LoVo (cell line): ENCODE measurements at regions not wholly inside any gene's neighbourhood (a gene's known extent, or its start where the extent isn't known, plus 50 kb on each side); places are given as distances from the start of the nearest gene placed in this dataset.
"Not testable (repeated sequence)": the region's sequence is repeated elsewhere in the genome, so short reads cannot be mapped to it uniquely, and the experiment has no call there.

Experiments
- DNase-seq: peaks from one replicate; pipeline ENCODE4 v3.0.0-alpha.2; 2016; ENCODE audit warnings: low spot score

GRCh38 chr4:58360354-58361133 is 1250.4 kb upstream of the IGFBP7 start:
- no peak for DNase-seq

GRCh38 chr4:58359590-58359989 is 1249.4 kb upstream of the IGFBP7 start:
- no peak for DNase-seq

DNA sequence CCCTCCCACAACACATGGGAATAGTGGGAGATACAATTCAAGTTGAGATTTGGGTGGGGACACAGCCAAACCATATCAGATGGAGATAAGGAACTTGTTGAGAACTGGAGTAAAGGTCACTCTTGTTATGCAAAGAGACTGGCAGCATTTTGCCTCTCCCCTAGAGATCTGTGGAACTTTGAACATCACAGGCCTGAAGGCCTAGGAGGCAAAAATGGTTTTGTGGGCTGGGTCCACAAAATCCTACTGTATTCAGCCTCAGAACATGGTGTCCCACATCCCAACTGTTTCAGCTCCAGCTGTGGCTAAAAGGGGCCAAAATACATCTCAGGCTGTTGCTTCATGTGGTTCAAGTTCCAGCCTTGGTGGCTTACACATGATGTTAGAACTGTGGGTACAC is 1247.8 kb upstream of the IGFBP7 start:
- no peak for DNase-seq

- no peak for DNase-seq
Observed at GRCh38 chr4:58325070-58325469, 1214.9 kb upstream of the IGFBP7 start.

DNA sequence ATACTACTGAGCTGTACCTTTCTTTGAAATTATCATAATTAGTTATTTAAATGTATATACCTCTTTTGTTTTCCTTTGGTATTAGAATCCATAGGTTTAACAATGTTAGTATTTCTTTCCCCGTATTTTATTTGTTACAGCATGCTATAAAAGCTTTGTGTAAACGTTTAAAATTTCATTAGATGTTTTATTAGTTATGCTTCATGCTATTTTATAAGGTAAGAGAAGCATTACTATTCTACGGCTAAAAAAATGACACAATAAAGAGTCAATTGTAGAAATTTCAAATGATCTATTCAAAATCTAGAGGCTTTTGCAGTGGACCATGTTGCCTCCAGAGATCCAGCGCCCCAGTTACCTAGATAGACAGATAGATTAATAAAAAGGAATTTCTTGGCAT is 1203.3 kb upstream of the IGFBP7 start:
- DNase-seq = no peak

DNA sequence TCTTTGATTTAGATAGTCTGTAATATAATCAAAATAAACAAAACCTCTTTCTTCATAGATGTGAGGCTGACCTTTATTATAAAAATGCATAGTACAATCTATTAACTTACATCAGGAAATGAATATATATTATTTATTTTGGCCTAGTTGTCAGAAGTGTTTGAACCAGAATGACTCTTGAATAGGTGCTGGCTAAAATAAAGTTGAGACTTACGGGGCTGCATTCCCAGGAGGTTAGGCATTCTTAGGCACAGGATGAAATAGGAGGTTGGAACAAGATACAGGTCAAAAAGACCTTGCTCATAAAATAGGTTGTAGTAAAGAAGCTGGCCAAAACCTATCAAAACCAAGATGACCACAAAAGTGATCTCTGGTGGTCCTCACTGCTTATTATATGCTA is 1193.3 kb upstream of the IGFBP7 start:
- DNase-seq = no peak

DNA sequence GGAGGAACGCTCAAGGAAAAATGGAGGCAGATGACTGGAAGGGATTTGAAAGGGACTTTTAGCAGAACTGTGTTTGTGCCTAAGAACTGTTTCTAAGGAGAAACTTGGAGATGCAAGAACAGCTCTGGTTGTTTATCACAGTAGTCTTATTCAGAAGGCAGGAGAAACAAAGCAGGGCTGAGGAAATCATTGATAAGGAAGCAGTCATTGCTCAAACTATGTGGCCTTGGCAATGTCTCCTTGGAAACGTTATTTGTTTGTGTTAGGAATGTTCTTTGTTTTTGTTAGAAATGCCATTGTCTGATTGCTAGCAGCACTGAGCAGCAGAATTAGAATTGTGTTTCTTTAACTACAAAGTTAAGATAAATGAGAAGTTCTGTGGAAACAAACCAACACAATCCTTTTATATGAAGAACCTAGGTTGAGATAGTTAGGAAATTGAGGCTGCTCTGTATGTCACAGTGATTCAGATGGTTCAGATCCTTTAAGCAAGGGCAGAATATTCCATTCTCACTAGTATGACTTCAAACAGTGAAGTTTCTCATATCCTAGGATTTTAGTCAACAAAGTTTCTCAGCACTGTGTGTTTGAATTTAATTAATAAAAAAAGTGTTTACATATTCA is 1191.3 kb upstream of the IGFBP7 start:
- DNase-seq = no peak

- no peak for DNase-seq
Observed at GRCh38 chr4:58286335-58286734, 1176.2 kb upstream of the IGFBP7 start.

- DNase-seq = not testable (repeated sequence)
Observed at GRCh38 chr4:58280928-58281327, 1170.7 kb upstream of the IGFBP7 start.

DNA sequence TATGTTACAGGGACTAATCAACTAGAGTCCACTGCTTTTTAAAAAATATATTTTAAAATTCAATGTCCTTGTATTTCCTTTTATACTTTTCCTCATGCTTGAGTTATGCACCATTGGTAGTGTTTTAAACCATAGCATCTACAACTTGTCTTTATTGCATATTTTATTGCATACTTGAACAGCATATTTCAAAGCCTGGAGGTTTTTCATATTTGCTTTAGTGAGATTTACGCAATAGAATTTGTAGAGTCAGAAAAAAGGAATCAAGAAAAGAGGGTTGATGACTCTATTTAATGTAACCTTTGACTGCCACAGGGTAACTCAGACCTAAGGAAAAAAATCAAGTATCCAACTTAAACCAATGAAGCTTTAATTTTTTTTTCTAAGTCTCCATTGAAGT is 1165.7 kb upstream of the IGFBP7 start:
- DNase-seq = no peak

GRCh38 chr4:58274553-58274952 is 1164.4 kb upstream of the IGFBP7 start:
- DNase-seq = no peak

DNA sequence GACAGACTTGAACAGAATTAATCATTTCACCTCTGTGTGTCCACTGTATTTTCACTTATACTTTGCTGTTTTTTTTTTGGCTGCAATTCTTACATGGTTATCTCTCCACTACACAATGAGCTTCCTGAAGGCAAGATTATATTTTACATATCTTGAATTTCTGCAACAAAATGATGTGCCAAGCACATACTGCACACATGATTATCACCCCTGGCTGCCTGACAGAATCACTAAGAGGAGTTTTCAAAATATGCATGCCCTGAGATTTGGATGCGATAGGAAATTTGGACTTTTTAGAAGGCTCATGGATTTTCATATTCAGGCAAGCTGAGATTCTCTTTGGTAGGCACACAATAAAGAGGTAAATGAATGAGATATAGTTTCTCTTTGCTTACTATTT is 1162.1 kb upstream of the IGFBP7 start:
- no peak for DNase-seq

- DNase-seq = no peak
Observed at GRCh38 chr4:58265734-58266133, 1155.5 kb upstream of the IGFBP7 start.

- DNase-seq = no peak
Observed at GRCh38 chr4:58261526-58261925, 1151.3 kb upstream of the IGFBP7 start.

DNA sequence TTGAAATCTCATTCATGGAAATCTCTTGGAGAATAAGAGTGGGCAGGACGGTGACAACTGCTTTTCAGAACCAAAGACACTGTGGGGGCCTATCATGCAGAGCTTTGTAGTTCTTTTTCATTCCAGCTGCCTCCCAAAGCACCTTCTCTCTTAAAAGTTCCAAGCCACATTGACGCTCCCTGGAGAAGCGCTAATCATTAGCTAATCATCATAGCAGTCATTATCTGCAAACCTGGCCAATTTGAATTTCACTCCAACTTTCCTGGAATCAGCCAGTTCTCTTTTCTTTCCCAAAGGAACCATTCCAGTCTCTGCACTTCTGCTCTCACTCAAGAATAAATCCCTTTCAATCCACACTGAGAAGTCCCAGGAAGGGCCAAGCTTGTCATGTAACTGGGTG is 1144.1 kb upstream of the IGFBP7 start:
- DNase-seq = no peak

DNA sequence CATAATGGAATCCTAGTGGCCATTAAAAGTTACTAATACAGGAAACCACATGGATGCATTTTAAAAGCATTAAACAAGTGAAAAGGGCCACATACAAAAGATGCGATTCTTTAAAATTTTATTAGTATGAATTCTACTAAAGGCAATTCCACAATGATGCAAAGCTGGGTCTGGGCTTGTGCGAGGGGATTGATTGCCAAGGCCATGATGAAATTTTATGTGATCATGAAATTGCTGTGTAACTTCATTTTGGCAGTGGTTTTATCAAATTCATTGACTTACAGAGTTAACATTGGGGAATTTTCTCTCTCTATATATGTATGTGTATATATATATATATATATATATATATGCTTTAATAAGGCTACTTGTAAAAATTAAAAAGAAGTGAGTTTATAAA is 1142.5 kb upstream of the IGFBP7 start:
- DNase-seq = no peak

- peak; percentile 2 for DNase-seq
Observed at GRCh38 chr4:58247792-58248191, 1137.6 kb upstream of the IGFBP7 start.

DNA sequence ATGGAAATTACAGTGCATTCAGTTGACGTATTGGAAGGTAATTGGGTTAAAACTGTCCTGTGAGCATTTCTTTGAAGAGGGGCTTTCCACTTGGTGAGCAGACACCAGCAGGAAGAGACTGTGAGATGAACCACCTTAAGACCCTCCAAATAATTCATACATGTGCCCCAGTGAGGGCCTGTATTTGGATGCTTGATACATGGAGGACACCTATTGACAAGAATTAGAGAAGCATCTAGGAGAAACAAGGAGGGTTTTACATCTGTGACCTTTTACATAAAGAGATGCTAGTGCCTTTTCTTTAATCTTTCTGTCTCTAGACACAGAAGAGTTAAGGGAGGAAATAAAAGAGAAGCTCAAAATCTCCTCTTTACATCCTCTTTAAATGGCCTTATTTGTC is 1115.3 kb upstream of the IGFBP7 start:
- DNase-seq = no peak

GRCh38 chr4:58219179-58219578 is 1109.0 kb upstream of the IGFBP7 start:
- no peak for DNase-seq

DNA sequence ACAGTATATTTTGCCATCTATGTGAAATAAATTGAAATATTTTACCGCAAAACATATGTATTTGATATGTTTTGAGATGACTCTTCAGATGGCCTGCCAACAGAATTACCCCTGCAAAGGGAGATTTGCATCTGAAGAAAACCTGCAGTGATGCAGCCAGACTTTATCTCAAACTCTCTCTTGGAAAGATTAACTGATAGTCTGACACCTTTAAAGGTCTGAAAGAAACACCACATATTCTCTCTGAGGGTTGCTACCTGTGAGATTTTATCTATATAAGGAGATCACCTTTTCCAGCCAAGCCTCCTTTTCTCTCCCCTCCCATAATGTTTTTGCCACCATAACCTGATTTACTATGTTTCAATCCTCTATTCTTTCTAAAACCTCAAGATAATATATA is 1106.3 kb upstream of the IGFBP7 start:
- DNase-seq = no peak

DNA sequence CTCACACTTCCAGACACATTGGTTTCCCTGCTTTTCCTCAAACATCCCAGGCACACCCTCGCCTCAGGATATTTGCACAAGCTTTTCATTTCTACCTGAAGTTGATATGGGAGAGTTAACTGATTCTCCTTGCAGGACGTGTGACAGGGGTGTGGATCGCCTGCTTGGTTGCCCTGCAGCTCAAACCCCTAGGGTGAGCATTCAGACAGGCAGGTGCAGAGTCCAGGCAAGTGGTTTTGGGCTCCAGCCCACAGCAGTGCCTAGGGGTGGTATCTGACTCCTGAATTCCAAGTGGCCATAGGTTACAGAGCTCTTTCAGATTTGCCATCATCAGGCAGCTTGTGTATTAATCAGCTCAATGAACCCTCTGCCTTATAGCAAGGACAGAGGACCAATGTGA is 1104.2 kb upstream of the IGFBP7 start:
- DNase-seq = no peak

- DNase-seq = no peak
Observed at GRCh38 chr4:58209551-58209950, 1099.4 kb upstream of the IGFBP7 start.

- no peak for DNase-seq
Observed at GRCh38 chr4:58209001-58209400, 1098.8 kb upstream of the IGFBP7 start.
